HAP-1 (cell line): ENCODE measurements at regions not wholly inside any gene's neighbourhood (a gene's known extent, or its start where the extent isn't known, plus 50 kb on each side); places are given as distances from the start of the nearest gene placed in this dataset.

Experiments used
- DNase-seq, 2 experiments: peaks; one replicate each; pipeline ENCODE4 v3.0.0-alpha.2; 2016 to 2020; ENCODE audit warnings: low spot score in 2 of 2
- H3K27me3 ChIP-seq: fragments of 250-450 bp; sonication (Bioruptor Pico); 2 replicates; pipeline ENCODE4 v1.5.1; 2020; ENCODE audit warnings: low read depth, mild to moderate bottlenecking, moderate library complexity
- H3K36me3 ChIP-seq: fragments of 250-450 bp; sonication (Bioruptor Pico); replicated peaks from 2 replicates; pipeline ENCODE4 v1.5.1; 2020; ENCODE audit warnings: mild to moderate bottlenecking
- H3K4me1 ChIP-seq: fragments of 250-450 bp; sonication (Bioruptor Pico); 2 replicates; pipeline ENCODE4 v1.5.1; 2020; ENCODE audit warnings: mild to moderate bottlenecking
- H3K4me3 ChIP-seq: fragments of 250-450 bp; sonication (Bioruptor Pico); 2 replicates; pipeline ENCODE4 v1.5.1; 2020; ENCODE audit warnings: mild to moderate bottlenecking, moderate library complexity
- H3K9me3 ChIP-seq: fragments of 250-450 bp; sonication (Bioruptor Pico); 2 replicates; pipeline ENCODE4 v1.5.1; 2020; ENCODE audit warnings: mild to moderate bottlenecking, moderate library complexity
- in situ Hi-C: fragments of 300-500 bp; cut with MboI; formaldehyde crosslinking; loops from 3 replicates; pipeline ENCODE4 v1.14.3; 2020; ENCODE audit warnings: low sequenced_read_pairs, inconsistent platforms, mixed read lengths

DNA sequence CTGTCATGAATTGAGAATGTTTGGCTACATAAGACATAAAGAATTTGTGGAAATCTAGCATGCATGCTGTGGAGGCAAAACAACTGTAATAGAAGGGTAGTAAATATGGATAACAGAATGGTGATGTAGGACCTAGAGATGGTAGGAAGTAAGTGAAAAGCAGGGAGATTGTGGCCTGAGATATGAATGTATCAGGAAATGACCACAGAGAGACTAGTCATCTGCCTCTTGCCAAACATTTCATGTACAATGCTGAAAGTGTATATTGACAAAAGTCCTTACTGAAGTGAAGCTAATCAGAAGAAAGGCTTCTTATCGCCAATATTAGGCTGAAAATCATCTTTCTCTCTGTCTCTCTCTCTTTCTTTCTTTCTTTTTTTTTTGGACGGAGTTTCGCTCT lies 873.1 kb upstream of the CTNND2 start:
- DNase-seq, result no peak
- H3K9me3 ChIP-seq, result no peaks in the 10 kb centered on the region
- no peaks in the 10 kb centered on the region for H3K27me3 ChIP-seq
- in situ Hi-C loops, result no loop called here
- no peak overlapping the region for H3K4me3 ChIP-seq
- no peaks in the 10 kb centered on the region for H3K36me3 ChIP-seq
- H3K4me1 ChIP-seq, result no peaks in the 10 kb centered on the region

DNA sequence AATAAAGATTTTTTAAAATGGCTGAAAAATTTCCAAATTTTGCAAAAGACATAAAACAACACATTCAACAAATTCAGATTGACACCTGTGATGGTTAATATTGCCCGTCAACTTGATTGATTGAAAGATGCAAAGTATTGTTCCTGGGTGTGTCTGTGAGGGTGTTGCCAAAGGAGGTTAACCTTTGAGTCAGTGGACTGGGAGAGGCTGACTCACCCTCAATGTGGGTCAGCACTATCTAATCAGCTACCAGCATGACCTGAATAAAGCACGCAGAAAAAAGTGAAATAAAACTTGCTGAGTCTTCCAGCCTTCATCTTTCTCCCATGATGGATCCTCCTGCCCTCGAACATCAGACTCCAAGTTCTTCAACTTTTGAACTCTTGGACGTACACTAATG lies 868.0 kb upstream of the CTNND2 start:
- Histone ChIP-seq H3K36me3 (no peaks in the 10 kb centered on the region), H3K9me3 (no peaks in the 10 kb centered on the region), H3K4me1 (no peaks in the 10 kb centered on the region), H3K4me3 (no peak overlapping the region), H3K27me3 (no peaks in the 10 kb centered on the region)
- in situ Hi-C loops, result no loop called here
- no peak for DNase-seq

DNA sequence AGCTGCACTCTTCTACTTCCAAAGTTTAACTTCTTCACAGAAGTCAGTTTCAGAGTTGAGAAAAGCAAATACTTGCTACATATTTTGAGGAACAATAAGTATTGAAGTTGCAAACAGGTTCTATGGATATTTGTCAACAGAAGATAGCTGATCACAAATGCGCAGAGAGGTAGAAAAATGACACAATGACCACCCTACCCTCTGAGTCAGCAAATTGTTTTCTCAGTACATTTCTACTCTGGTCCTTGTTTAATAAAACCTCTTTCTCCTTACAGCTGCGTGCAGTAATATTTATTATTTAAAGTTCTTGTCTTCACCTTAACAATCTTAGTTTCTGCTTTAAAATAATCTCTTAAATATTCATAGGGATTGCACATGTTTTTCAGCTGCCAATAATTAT lies 855.1 kb upstream of the CTNND2 start:
- Histone ChIP-seq H3K4me1 (no peaks in the 10 kb centered on the region), H3K9me3 (no peaks in the 10 kb centered on the region), H3K36me3 (no peaks in the 10 kb centered on the region), H3K4me3 (no peak overlapping the region), H3K27me3 (no peaks in the 10 kb centered on the region)
- in situ Hi-C loops, result no loop called here
- DNase-seq, result no peak

DNA sequence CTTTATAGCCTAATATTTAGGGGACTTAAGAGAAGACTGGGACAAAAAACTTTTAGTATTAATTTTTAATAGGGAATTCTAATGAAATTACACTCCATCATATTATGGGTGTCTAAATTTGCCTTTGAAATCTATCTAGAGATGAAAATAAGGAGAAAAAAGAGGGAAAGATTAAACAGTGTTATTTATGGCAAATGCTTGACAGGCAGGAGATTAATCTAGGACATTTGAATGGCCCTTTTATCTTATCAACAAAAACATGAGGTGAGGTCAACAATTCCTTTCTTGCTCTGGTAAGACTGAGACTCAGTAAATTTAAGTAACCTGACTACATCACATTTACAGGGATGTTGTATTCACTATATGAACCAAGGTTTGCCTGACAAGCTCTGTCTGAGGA lies 852.8 kb upstream of the CTNND2 start:
- H3K36me3 ChIP-seq, result no peaks in the 10 kb centered on the region
- in situ Hi-C loops, result no loop called here
- no peak for DNase-seq
- H3K4me3 ChIP-seq, result no peak overlapping the region
- no peaks in the 10 kb centered on the region for H3K27me3 ChIP-seq
- H3K9me3 ChIP-seq, result no peaks in the 10 kb centered on the region
- no peaks in the 10 kb centered on the region for H3K4me1 ChIP-seq

DNA sequence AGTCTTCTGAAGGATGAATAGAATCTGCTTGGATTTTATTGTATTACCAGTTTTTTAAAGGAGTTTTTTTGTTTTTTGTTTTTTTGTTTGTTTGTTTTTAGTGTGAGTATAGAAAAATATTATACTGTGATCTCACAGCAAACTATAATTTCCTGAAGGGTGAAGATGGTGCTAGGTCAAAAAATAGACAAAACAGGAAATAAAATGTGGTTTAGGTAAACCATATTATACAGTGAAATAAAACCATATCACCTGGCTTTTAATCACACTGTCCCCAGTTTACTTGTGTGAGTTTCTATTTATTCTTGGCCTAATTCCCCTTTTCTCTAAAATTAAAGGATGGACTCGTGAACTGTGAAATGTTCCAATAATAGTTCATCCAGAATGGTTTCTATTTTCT lies 841.3 kb upstream of the CTNND2 start:
- DNase-seq, result no peak
- no peaks in the 10 kb centered on the region for H3K36me3 ChIP-seq
- H3K4me3 ChIP-seq, result no peak overlapping the region
- no peaks in the 10 kb centered on the region for H3K27me3 ChIP-seq
- in situ Hi-C loops, result no loop called here
- H3K4me1 ChIP-seq, result no peaks in the 10 kb centered on the region
- H3K9me3 ChIP-seq, result no peaks in the 10 kb centered on the region

DNA sequence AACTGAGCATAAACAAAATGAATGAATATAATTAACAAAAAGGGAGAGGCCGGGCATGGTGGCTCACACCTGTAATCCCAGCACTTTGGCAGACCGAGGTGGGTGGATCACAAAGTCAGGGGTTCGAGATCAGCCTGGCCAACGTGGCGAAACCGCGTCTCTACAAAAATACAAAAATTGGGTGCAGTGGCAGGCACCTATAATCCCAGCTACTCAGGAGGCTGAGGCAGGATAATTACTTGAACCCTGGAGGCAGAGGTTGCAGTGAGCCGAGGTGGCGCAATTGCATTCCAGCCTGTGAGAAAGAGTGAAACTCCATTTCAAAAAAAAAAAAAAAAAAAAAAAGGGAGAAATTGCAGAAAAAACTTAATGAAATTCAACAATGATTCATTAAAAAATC lies 839.3 kb upstream of the CTNND2 start:
- H3K9me3 ChIP-seq, result no peaks in the 10 kb centered on the region
- no peak overlapping the region for H3K4me3 ChIP-seq
- H3K36me3 ChIP-seq, result no peaks in the 10 kb centered on the region
- H3K4me1 ChIP-seq, result no peaks in the 10 kb centered on the region
- no peak for DNase-seq
- in situ Hi-C loops, result no loop called here
- H3K27me3 ChIP-seq, result no peaks in the 10 kb centered on the region

DNA sequence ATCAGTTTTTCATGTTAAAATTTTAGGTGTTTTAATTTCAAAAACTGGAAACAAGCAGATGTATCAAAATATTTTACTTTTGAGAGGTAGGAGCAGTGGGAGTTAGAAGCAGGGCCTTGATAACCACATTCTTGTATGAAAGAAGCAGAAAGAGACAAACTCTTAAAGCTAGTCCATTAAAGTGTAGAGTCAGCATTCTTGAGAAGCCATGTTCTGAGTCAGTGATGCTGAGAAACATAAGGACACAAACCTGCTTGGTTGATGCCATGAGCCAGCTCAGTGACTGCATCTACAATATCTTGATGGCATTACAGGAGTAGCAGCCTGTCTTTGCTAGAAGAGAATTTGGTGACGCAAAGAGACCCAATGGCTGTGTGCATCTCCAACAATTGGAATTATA lies 826.1 kb upstream of the CTNND2 start:
- Histone ChIP-seq H3K36me3 (no peaks in the 10 kb centered on the region), H3K4me3 (no peak overlapping the region), H3K9me3 (no peaks in the 10 kb centered on the region), H3K27me3 (no peaks in the 10 kb centered on the region), H3K4me1 (no peaks in the 10 kb centered on the region)
- no peak for DNase-seq
- in situ Hi-C loops, result no loop called here

DNA sequence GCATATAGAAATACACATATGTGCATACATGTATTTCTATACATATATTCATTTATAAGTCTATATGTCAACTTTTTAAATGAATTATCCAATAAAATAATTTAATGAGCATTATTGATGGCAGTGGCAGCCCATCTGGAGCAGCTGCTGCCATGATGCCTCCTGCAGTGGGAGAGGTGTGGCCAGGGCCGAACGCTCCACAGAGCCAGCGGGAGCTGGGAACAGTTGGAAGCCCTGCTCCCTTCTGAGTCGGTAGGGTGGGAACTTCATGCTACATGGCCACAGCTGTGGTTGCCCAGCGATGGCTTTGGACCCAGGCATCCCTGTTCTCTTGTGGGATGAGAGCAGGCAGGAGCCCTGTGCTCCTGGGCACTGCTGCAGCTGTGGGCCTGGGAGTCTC lies 812.4 kb upstream of the CTNND2 start:
- no peaks in the 10 kb centered on the region for H3K27me3 ChIP-seq
- in situ Hi-C loops, result no loop called here
- no peaks in the 10 kb centered on the region for H3K36me3 ChIP-seq
- no peak overlapping the region for H3K4me3 ChIP-seq
- DNase-seq, result no peak
- H3K9me3 ChIP-seq, result no peaks in the 10 kb centered on the region
- no peaks in the 10 kb centered on the region for H3K4me1 ChIP-seq

DNA sequence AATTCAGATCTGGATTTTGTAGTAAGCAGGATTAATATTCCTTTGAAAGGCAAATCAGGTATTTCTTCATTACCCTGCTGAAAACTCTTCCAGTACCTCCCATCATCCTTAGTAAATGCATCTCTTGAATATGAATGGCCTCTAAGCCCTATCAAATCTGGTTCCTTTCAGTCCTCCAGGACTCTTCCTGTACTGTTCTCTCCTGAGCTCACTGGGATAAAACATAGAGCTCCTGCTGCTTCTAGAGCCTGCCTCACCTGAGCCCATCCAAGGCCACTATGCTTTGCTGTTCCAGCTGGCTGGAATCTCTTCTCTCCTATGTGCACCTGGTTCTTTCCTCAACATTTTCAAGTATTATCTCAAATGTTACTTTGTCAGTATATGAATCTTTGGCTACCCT lies 803.3 kb upstream of the CTNND2 start:
- no peaks in the 10 kb centered on the region for H3K27me3 ChIP-seq
- 0 out of 2 replicates have a peak, but pooled peaks cover 2% of the 10 kb centered on the region for H3K9me3 ChIP-seq
- no peak overlapping the region for H3K4me3 ChIP-seq
- no peaks in the 10 kb centered on the region for H3K4me1 ChIP-seq
- H3K36me3 ChIP-seq, result no peaks in the 10 kb centered on the region
- in situ Hi-C loops, result no loop called here
- DNase-seq, result no peak

DNA sequence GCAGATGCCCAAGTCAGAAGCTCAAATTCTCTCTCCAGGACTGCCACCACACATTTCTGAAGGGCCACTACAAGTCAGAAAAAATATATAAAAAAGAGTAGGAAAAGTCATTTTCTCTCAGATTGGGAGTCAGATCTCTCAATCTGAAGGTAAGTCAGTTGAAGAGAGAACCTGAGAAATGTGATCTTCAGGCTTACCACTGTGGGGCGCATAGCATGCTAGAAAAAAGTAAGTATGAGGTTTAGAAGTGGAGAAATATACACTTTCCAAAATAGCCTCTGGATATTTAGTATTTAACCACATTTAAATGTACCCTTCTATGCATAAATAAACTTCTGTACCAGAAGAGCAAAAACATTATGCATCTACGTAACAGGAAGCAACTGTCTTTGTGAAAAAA lies 800.7 kb upstream of the CTNND2 start:
- no peaks in the 10 kb centered on the region for H3K27me3 ChIP-seq
- in situ Hi-C loops, result no loop called here
- DNase-seq, result no peak
- no peaks in the 10 kb centered on the region for H3K36me3 ChIP-seq
- H3K4me3 ChIP-seq, result no peak overlapping the region
- H3K4me1 ChIP-seq, result no peaks in the 10 kb centered on the region
- H3K9me3 ChIP-seq, result 0 out of 2 replicates have a peak, but pooled peaks cover 2% of the 10 kb centered on the region

DNA sequence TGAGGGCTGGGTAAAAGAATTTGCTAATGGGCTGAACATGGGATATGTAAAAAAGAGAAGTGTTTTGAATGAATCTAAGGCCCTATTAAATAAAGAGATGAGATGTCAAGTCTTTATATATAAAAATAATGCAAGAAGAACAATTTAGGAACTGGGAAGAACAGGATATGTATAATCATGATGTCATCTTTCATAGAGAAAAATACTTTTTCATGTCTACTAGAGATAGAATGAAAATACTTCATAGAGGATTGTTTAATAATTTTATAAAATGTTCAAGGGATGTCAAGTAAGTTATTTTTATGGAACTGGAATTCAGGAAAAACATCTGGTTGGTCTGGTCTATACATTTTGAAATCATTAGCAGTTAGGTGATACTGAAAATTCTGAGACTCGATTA lies 799.0 kb upstream of the CTNND2 start:
- H3K36me3 ChIP-seq, result no peaks in the 10 kb centered on the region
- in situ Hi-C loops, result no loop called here
- H3K9me3 ChIP-seq, result 0 out of 2 replicates have a peak, but pooled peaks cover 2% of the 10 kb centered on the region
- DNase-seq, result no peak
- H3K4me1 ChIP-seq, result no peaks in the 10 kb centered on the region
- H3K4me3 ChIP-seq, result no peak overlapping the region
- H3K27me3 ChIP-seq, result no peaks in the 10 kb centered on the region

DNA sequence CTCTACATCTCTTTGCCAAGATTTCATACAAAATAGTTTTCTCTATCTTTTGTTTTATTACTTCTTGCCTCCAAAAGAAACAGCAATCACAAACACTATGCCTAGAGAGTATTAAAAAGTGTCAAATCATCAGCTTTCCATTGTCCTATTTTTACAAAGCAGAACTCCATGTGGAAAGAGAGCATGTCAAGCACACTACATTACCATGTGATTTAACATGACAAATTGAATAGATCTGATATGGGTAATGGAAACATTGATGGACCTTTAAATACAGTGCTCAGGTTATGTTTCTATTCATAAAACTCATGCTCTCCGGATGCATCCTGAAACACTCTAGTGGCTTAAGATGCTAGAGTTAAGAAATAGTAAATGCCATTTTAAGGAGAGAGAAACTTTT lies 791.4 kb upstream of the CTNND2 start:
- in situ Hi-C loops, result no loop called here
- Histone ChIP-seq H3K27me3 (no peaks in the 10 kb centered on the region), H3K9me3 (peaks cover 2% of the 10 kb centered on the region; the same call in 1 of the 2 replicates), H3K4me3 (no peak overlapping the region), H3K36me3 (no peaks in the 10 kb centered on the region), H3K4me1 (no peaks in the 10 kb centered on the region)
- DNase-seq, result no peak

DNA sequence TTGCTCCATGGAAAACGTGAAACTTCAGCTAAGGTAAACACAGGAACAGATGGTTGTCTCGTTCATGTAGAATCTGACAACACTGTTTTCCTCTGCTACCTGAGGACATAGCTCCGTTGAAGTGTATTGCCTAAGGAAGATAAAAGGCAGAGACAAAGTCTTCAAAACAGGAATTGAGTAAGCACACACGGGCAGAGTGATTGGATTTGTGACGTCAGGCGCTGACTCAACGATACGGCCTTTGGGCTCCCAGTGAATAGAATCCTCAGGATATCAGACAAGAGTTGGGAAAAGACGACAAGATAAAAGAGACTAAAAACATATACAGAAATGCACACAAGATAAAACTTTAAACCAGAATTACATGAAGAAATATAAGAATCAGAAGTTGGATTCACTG lies 787.1 kb upstream of the CTNND2 start:
- Histone ChIP-seq H3K4me1 (no peaks in the 10 kb centered on the region), H3K36me3 (no peaks in the 10 kb centered on the region), H3K27me3 (no peaks in the 10 kb centered on the region), H3K9me3 (peaks cover 2% of the 10 kb centered on the region; the same call in 1 of the 2 replicates), H3K4me3 (no peak overlapping the region)
- in situ Hi-C loops, result no loop called here
- no peak for DNase-seq

DNA sequence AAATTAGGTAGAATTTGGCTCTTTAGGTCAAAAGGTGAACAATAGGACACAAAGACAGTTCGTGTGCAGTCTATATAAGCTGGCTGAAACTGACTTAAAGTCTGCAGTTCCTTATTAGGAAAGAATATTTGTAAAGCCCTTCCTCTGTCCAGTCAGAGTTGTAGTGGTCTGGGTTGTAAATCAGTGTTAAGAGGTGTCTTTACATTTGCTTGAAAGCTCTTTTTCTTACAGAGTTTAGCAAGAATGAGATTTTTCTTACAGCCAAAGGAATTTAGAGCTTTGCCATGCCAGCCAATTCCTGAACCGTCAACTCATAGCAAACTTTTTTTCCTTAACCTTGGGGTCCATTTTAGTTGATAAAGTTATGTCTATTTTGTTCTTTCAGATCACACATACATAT lies 786.1 kb upstream of the CTNND2 start:
- no peak overlapping the region for H3K4me3 ChIP-seq
- no peak for DNase-seq
- no peaks in the 10 kb centered on the region for H3K4me1 ChIP-seq
- H3K9me3 ChIP-seq, result peaks cover 2% of the 10 kb centered on the region; the same call in 1 of the 2 replicates
- H3K36me3 ChIP-seq, result no peaks in the 10 kb centered on the region
- in situ Hi-C loops, result no loop called here
- H3K27me3 ChIP-seq, result no peaks in the 10 kb centered on the region

DNA sequence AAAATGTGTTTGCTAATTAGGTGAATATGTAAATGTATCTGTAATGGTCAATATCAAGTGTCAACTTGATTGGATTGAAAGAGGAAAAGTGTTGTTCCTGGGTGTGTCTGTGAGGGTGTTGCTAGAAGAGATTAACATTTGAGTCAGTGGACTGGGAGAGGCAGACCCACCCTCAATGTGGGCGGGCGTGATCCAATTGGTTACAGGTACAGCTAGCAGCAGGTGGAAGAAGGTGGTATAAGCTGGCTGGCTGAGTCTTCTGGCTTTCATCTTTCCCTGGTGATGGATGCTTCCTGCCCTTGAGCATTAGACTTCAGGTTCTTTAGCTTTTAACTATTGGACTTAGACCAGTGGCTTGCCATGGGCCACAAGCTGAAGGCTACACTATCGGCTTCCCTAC lies 779.0 kb upstream of the CTNND2 start:
- H3K27me3 ChIP-seq, result no peaks in the 10 kb centered on the region
- H3K4me3 ChIP-seq, result no peak overlapping the region
- no peaks in the 10 kb centered on the region for H3K36me3 ChIP-seq
- H3K9me3 ChIP-seq, result no peaks in the 10 kb centered on the region
- in situ Hi-C loops, result no loop called here
- H3K4me1 ChIP-seq, result no peaks in the 10 kb centered on the region
- DNase-seq, result no peak
